Muscle layer of duodenum (tissue), 2 donors: ENCODE measurements at regions not wholly inside any gene's neighbourhood (a gene's known extent, or its start where the extent isn't known, plus 50 kb on each side); places are given as distances from the start of the nearest gene placed in this dataset.

Experiments
- H3K27ac ChIP-seq: one replicate; pipeline ENCODE4 v1.7.0; 2013; ENCODE audit warnings: mild to moderate bottlenecking, low read length
- H3K27me3 ChIP-seq: one replicate; pipeline ENCODE4 v1.7.0; 2013; ENCODE audit warnings: low read depth, mild to moderate bottlenecking, control low read depth, low read length
- H3K36me3 ChIP-seq, 2 donors: one replicate each; pipeline ENCODE4 v1.7.0; 2013; ENCODE audit warnings: low read length in 2 of 2, control low read depth in 1 of 2, mild to moderate bottlenecking in 1 of 2; ENCODE audit not compliant: insufficient read depth in 2 of 2, control insufficient read depth in 1 of 2
- H3K4me1 ChIP-seq, 2 donors: one replicate each; pipeline ENCODE4 v1.7.0; 2013; ENCODE audit warnings: low read length in 2 of 2, mild to moderate bottlenecking in 2 of 2, control low read depth in 1 of 2, moderate library complexity in 1 of 2; ENCODE audit not compliant: insufficient read depth in 2 of 2, control insufficient read depth in 1 of 2
- H3K4me3 ChIP-seq, 2 donors: one replicate each; pipeline ENCODE4 v1.7.0; 2013; ENCODE audit warnings: low read length in 2 of 2, low read depth in 1 of 2, mild to moderate bottlenecking in 1 of 2
- H3K9me3 ChIP-seq, 2 donors: one replicate each; pipeline ENCODE4 v1.7.0; 2013; ENCODE audit warnings: low read length in 2 of 2, control low read depth in 1 of 2, mild to moderate bottlenecking in 1 of 2; ENCODE audit not compliant: control insufficient read depth in 1 of 2
- donor health status: healthy.

GRCh38 chr12:87150969-87151662 lies 878.1 kb downstream of the C12orf50 start:
- no peak overlapping the region for H3K4me3 ChIP-seq
- H3K36me3 ChIP-seq: no peaks in the 10 kb centered on the region
- no peaks in the 10 kb centered on the region for H3K27me3 ChIP-seq
- no peaks in the 10 kb centered on the region for H3K9me3 ChIP-seq
- no peak overlapping the region for H3K27ac ChIP-seq
- no peaks in the 10 kb centered on the region for H3K4me1 ChIP-seq

GRCh38 chr12:87142342-87142741 lies 886.2 kb upstream of the MGAT4C start:
- H3K4me1 ChIP-seq: no peaks in the 10 kb centered on the region
- H3K36me3 ChIP-seq: no peaks in the 10 kb centered on the region
- no peak overlapping the region for H3K4me3 ChIP-seq
- H3K27ac ChIP-seq: no peak overlapping the region
- H3K9me3 ChIP-seq: peaks cover 0 to 4% of the 10 kb centered on the region in 2 donors
- no peaks in the 10 kb centered on the region for H3K27me3 ChIP-seq

GRCh38 chr12:87141091-87141490 lies 884.9 kb upstream of the MGAT4C start:
- H3K36me3 ChIP-seq: no peaks in the 10 kb centered on the region
- H3K27me3 ChIP-seq: no peaks in the 10 kb centered on the region
- peaks cover 0 to 4% of the 10 kb centered on the region in 2 donors for H3K9me3 ChIP-seq
- H3K27ac ChIP-seq: no peak overlapping the region
- H3K4me3 ChIP-seq: no peak overlapping the region
- no peaks in the 10 kb centered on the region for H3K4me1 ChIP-seq

GRCh38 chr12:87140262-87140661 lies 884.1 kb upstream of the MGAT4C start:
- Histone ChIP-seq H3K27ac (no peak overlapping the region), H3K4me3 (no peak overlapping the region), H3K36me3 (no peaks in the 10 kb centered on the region), H3K4me1 (no peaks in the 10 kb centered on the region), H3K27me3 (no peaks in the 10 kb centered on the region), H3K9me3 (peaks cover 0 to 4% of the 10 kb centered on the region in 2 donors)

GRCh38 chr12:87137220-87137619 lies 881.0 kb upstream of the MGAT4C start:
- H3K9me3 ChIP-seq: peaks cover 0 to 4% of the 10 kb centered on the region in 2 donors
- H3K27ac ChIP-seq: no peak overlapping the region
- H3K4me1 ChIP-seq: no peaks in the 10 kb centered on the region
- no peaks in the 10 kb centered on the region for H3K27me3 ChIP-seq
- H3K4me3 ChIP-seq: no peak overlapping the region
- no peaks in the 10 kb centered on the region for H3K36me3 ChIP-seq

GRCh38 chr12:87136330-87136976 lies 880.3 kb upstream of the MGAT4C start:
- no peak overlapping the region for H3K4me3 ChIP-seq
- no peaks in the 10 kb centered on the region for H3K36me3 ChIP-seq
- H3K9me3 ChIP-seq: peaks cover 0 to 4% of the 10 kb centered on the region in 2 donors
- H3K27me3 ChIP-seq: no peaks in the 10 kb centered on the region
- H3K27ac ChIP-seq: no peak overlapping the region
- no peaks in the 10 kb centered on the region for H3K4me1 ChIP-seq

GRCh38 chr12:87127272-87127671 lies 871.1 kb upstream of the MGAT4C start:
- Histone ChIP-seq H3K36me3 (no peaks in the 10 kb centered on the region), H3K9me3 (no peaks in the 10 kb centered on the region), H3K4me1 (no peaks in the 10 kb centered on the region), H3K27ac (no peak overlapping the region), H3K4me3 (no peak overlapping the region), H3K27me3 (no peaks in the 10 kb centered on the region)

GRCh38 chr12:87121896-87122295 lies 865.7 kb upstream of the MGAT4C start:
- H3K27me3 ChIP-seq: no peaks in the 10 kb centered on the region
- no peaks in the 10 kb centered on the region for H3K36me3 ChIP-seq
- no peak overlapping the region for H3K27ac ChIP-seq
- no peaks in the 10 kb centered on the region for H3K9me3 ChIP-seq
- H3K4me1 ChIP-seq: no peaks in the 10 kb centered on the region
- H3K4me3 ChIP-seq: no peak overlapping the region

- Histone ChIP-seq H3K9me3 (no peaks in the 10 kb centered on the region), H3K36me3 (no peaks in the 10 kb centered on the region), H3K27me3 (no peaks in the 10 kb centered on the region), H3K4me3 (no peak overlapping the region), H3K4me1 (no peaks in the 10 kb centered on the region), H3K27ac (no peak overlapping the region)
Measured at GRCh38 chr12:87120440-87120839, 864.2 kb upstream of the MGAT4C start.

GRCh38 chr12:87119713-87120112 lies 863.5 kb upstream of the MGAT4C start:
- H3K4me3 ChIP-seq: no peak overlapping the region
- H3K9me3 ChIP-seq: no peaks in the 10 kb centered on the region
- no peaks in the 10 kb centered on the region for H3K36me3 ChIP-seq
- H3K4me1 ChIP-seq: no peaks in the 10 kb centered on the region
- H3K27me3 ChIP-seq: no peaks in the 10 kb centered on the region
- H3K27ac ChIP-seq: no peak overlapping the region

- H3K4me3 ChIP-seq: no peak overlapping the region
- H3K36me3 ChIP-seq: no peaks in the 10 kb centered on the region
- no peaks in the 10 kb centered on the region for H3K4me1 ChIP-seq
- H3K27me3 ChIP-seq: no peaks in the 10 kb centered on the region
- H3K27ac ChIP-seq: no peak overlapping the region
- H3K9me3 ChIP-seq: no peaks in the 10 kb centered on the region
Measured at GRCh38 chr12:87117526-87117925, 861.3 kb upstream of the MGAT4C start.

GRCh38 chr12:87116780-87117179 lies 860.6 kb upstream of the MGAT4C start:
- no peaks in the 10 kb centered on the region for H3K4me1 ChIP-seq
- H3K36me3 ChIP-seq: no peaks in the 10 kb centered on the region
- H3K4me3 ChIP-seq: no peak overlapping the region
- no peak overlapping the region for H3K27ac ChIP-seq
- no peaks in the 10 kb centered on the region for H3K27me3 ChIP-seq
- no peaks in the 10 kb centered on the region for H3K9me3 ChIP-seq
